ENCODE measurements at regions not wholly inside any gene's neighbourhood (a gene's known extent, or its start where the extent isn't known, plus 50 kb on each side); places are given as distances from the start of the nearest gene placed in this dataset.

DNA sequence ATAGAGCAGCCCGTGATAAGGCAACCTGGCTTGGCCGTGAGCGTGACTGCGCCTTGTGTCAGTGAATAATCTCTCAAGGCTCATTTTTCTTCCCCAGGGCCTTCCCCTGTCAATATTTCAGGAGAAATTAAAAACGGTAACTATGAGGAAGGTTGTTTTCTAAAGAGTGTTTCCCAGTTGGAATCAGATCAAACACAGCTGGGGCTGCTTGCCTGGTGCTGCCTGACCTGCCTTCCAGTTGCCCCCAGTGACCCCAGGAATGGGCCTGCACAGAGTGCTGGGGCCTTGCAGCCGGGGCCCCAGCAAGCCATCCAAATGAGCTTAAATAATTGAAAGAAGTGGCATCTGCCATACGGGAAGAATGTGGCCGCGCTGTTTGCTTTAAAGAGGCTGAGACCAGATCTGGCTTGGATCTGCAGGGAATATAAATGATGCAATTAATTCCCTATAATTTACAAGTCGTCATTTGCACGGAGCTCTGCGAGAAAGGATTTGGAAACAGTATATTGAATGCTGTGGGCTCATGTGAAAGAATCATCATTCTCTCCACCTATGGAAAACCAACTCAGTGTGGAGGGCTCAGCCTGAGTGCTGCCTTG is 203.9 kb downstream of the C1orf94 start:
- no TSS peak for BruUV-seq (replicated peaks)
- Histone ChIP-seq H3K4me1 (ENCODE audit: control insufficient read depth, insufficient read depth, low read length) (no peaks in the 10 kb centered on the region), H3K36me3 (ENCODE audit: control insufficient read depth, insufficient read depth, low read length) (no peaks in the 10 kb centered on the region), H3K27ac (ENCODE audit: low read length) (no peak overlapping the region), H3K9me3 (ENCODE audit: control insufficient read depth, insufficient read depth, low read depth, low read length) (no peaks in the 10 kb centered on the region), H3K4me3 (ENCODE audit: low read depth in 2 of 2, low read length in 2 of 2) (no peak overlapping the region), H3K27me3 (ENCODE audit: control insufficient read depth, insufficient read depth, low read length) (no peaks in the 10 kb centered on the region)
- ATAC-seq (no peak), DNase-seq (ENCODE audit: low read depth, low spot score) (no peak)
- CTCF ChIA-PET = no interaction called here
- POLR2A ChIA-PET = no interaction called here
- intact Hi-C loops (cut with micrococcal nuclease; ENCODE audit: unreplicated experiment) = no loop called here
- TF ChIP-seq, protein P1, sequence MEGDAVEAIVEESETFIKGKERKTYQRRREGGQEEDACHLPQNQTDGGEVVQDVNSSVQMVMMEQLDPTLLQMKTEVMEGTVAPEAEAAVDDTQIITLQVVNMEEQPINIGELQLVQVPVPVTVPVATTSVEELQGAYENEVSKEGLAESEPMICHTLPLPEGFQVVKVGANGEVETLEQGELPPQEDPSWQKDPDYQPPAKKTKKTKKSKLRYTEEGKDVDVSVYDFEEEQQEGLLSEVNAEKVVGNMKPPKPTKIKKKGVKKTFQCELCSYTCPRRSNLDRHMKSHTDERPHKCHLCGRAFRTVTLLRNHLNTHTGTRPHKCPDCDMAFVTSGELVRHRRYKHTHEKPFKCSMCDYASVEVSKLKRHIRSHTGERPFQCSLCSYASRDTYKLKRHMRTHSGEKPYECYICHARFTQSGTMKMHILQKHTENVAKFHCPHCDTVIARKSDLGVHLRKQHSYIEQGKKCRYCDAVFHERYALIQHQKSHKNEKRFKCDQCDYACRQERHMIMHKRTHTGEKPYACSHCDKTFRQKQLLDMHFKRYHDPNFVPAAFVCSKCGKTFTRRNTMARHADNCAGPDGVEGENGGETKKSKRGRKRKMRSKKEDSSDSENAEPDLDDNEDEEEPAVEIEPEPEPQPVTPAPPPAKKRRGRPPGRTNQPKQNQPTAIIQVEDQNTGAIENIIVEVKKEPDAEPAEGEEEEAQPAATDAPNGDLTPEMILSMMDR (IDR thresholded peaks at IDR 0.05) = no peak
- TF ChIP-seq, protein P2, sequence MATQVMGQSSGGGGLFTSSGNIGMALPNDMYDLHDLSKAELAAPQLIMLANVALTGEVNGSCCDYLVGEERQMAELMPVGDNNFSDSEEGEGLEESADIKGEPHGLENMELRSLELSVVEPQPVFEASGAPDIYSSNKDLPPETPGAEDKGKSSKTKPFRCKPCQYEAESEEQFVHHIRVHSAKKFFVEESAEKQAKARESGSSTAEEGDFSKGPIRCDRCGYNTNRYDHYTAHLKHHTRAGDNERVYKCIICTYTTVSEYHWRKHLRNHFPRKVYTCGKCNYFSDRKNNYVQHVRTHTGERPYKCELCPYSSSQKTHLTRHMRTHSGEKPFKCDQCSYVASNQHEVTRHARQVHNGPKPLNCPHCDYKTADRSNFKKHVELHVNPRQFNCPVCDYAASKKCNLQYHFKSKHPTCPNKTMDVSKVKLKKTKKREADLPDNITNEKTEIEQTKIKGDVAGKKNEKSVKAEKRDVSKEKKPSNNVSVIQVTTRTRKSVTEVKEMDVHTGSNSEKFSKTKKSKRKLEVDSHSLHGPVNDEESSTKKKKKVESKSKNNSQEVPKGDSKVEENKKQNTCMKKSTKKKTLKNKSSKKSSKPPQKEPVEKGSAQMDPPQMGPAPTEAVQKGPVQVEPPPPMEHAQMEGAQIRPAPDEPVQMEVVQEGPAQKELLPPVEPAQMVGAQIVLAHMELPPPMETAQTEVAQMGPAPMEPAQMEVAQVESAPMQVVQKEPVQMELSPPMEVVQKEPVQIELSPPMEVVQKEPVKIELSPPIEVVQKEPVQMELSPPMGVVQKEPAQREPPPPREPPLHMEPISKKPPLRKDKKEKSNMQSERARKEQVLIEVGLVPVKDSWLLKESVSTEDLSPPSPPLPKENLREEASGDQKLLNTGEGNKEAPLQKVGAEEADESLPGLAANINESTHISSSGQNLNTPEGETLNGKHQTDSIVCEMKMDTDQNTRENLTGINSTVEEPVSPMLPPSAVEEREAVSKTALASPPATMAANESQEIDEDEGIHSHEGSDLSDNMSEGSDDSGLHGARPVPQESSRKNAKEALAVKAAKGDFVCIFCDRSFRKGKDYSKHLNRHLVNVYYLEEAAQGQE (IDR thresholded peaks at IDR 0.05; ENCODE audit: insufficient read depth in 1 of 2, low read depth in 2 of 2, low read length in 1 of 2) = no peak
- TF ChIP-seq SIN3A (IDR thresholded peaks at IDR 0.05; ENCODE audit: borderline replicate concordance, insufficient read depth, low read depth, low read length) = no peak
- TF ChIP-seq TCF7L2 (IDR thresholded peaks at IDR 0.05; ENCODE audit: low read depth, low read length) = no peak
- TF ChIP-seq POLR2AphosphoS5 (IDR thresholded peaks at IDR 0.05; ENCODE audit: low read depth, low read length) = no peak
- in situ Hi-C loops (cut with HindIII; ENCODE audit: low pct_unique_long_range_greater_than_20kb, low sequenced_read_pairs) = no loop called here

GRCh38 chr1:34389974-34390373 is 213.3 kb downstream of the C1orf94 start:
- H3K4me1 ChIP-seq (ENCODE audit: control insufficient read depth, insufficient read depth, low read length) = no peaks in the 10 kb centered on the region
- ATAC-seq (no peak), DNase-seq (ENCODE audit: low read depth, low spot score) (no peak)
- ChIA-PET POLR2A (no interaction called here), CTCF (no interaction called here)
- in situ Hi-C loops (cut with HindIII; ENCODE audit: low pct_unique_long_range_greater_than_20kb, low sequenced_read_pairs) = no loop called here
- intact Hi-C loops (cut with micrococcal nuclease; ENCODE audit: unreplicated experiment) = no loop called here
- no peak for TF ChIP-seq TCF7L2 (IDR thresholded peaks at IDR 0.05; ENCODE audit: low read depth, low read length)
- TF ChIP-seq, protein P2 (IDR thresholded peaks at IDR 0.05; ENCODE audit: insufficient read depth in 1 of 2, low read depth in 2 of 2, low read length in 1 of 2) = no peak
- TF ChIP-seq POLR2AphosphoS5 (IDR thresholded peaks at IDR 0.05; ENCODE audit: low read depth, low read length) = no peak
- TF ChIP-seq, protein P1 (IDR thresholded peaks at IDR 0.05) = no peak
- no peak for TF ChIP-seq SIN3A (IDR thresholded peaks at IDR 0.05; ENCODE audit: borderline replicate concordance, insufficient read depth, low read depth, low read length)
- peaks cover 13% of the 10 kb centered on the region for H3K9me3 ChIP-seq (ENCODE audit: control insufficient read depth, insufficient read depth, low read depth, low read length)
- H3K27ac ChIP-seq (ENCODE audit: low read length) = no peak overlapping the region
- no peaks in the 10 kb centered on the region for H3K36me3 ChIP-seq (ENCODE audit: control insufficient read depth, insufficient read depth, low read length)
- no TSS peak for BruUV-seq (replicated peaks)
- no peak overlapping the region for H3K4me3 ChIP-seq (ENCODE audit: low read depth in 2 of 2, low read length in 2 of 2)
- H3K27me3 ChIP-seq (ENCODE audit: control insufficient read depth, insufficient read depth, low read length) = no peaks in the 10 kb centered on the region

All from Panc1 (cell line).